Mesodermal cell (in vitro differentiated cells): ENCODE measurements at regions not wholly inside any gene's neighbourhood (a gene's known extent, or its start where the extent isn't known, plus 50 kb on each side); places are given as distances from the start of the nearest gene placed in this dataset.
"Not testable (repeated sequence)": the region's sequence is repeated elsewhere in the genome, so short reads cannot be mapped to it uniquely, and the experiment has no call there.

ENCODE experiments used
- H3K27ac ChIP-seq: 2 replicates; pipeline ENCODE4 v1.7.0; 2013; ENCODE audit warnings: mild to moderate bottlenecking, low read depth, low read length, moderate library complexity; ENCODE audit not compliant: severe bottlenecking
- H3K36me3 ChIP-seq: 2 replicates; pipeline ENCODE4 v1.7.1; 2013; ENCODE audit warnings: mild to moderate bottlenecking, low read length, moderate library complexity; ENCODE audit not compliant: control insufficient read depth, insufficient read depth
- H3K4me1 ChIP-seq: one replicate; pipeline ENCODE4 v1.7.1; 2013; ENCODE audit warnings: mild to moderate bottlenecking, low read length; ENCODE audit not compliant: insufficient read depth, control insufficient read depth, poor library complexity, severe bottlenecking
- H3K4me3 ChIP-seq: 2 replicates; pipeline ENCODE4 v1.7.0; 2013; ENCODE audit warnings: low read length, control low read depth, mild to moderate bottlenecking; ENCODE audit not compliant: insufficient read depth, poor library complexity, severe bottlenecking; ENCODE audit errors: extremely low read depth
- H3K9me3 ChIP-seq: 2 replicates; pipeline ENCODE4 v1.7.1; 2013; ENCODE audit warnings: mild to moderate bottlenecking, low read length, moderate library complexity; ENCODE audit not compliant: control insufficient read depth
- WGBS, 2 experiments: methylation state at CpG; one replicate each; pipeline ENCODE4 v1.1.5; 2013; ENCODE audit warnings: missing lambda C conversion rate in 2 of 2; ENCODE audit not compliant: insufficient coverage in 2 of 2; 5-methylcytosine and 5-hydroxymethylcytosine counted together

- no peak overlapping the region for H3K4me3 ChIP-seq
- peaks cover 2% of the 10 kb centered on the region for H3K4me1 ChIP-seq
- no peaks in the 10 kb centered on the region for H3K36me3 ChIP-seq
- WGBS, 2 experiments: 62 to 65% methylated on average over 2 to 3 of the region's 5 CpGs
- H3K27ac ChIP-seq: no peak overlapping the region
- no peaks in the 10 kb centered on the region for H3K9me3 ChIP-seq
Measured at GRCh38 chr14:37711831-37712475, 116.5 kb downstream of the TTC6 start.

GRCh38 chr14:37712476-37712860 lies 117.0 kb downstream of the TTC6 start:
- WGBS, 2 experiments: no CpG with 5 or more reads among the region's 3 CpGs
- not testable (repeated sequence) for H3K4me1 ChIP-seq, H3K27ac ChIP-seq, H3K36me3 ChIP-seq, H3K4me3 ChIP-seq, H3K9me3 ChIP-seq

GRCh38 chr14:37712976-37713431 lies 117.6 kb downstream of the TTC6 start:
- no peaks in the 10 kb centered on the region for H3K9me3 ChIP-seq
- 86 to 100% methylated on average over 1 of the region's 3 CpGs for WGBS, 2 experiments
- no peak overlapping the region for H3K27ac ChIP-seq
- H3K36me3 ChIP-seq: no peaks in the 10 kb centered on the region
- peaks cover 2% of the 10 kb centered on the region for H3K4me1 ChIP-seq
- no peak overlapping the region for H3K4me3 ChIP-seq

GRCh38 chr14:37720131-37720530 lies 124.7 kb downstream of the TTC6 start:
- Histone ChIP-seq H3K4me3 (no peak overlapping the region), H3K9me3 (no peaks in the 10 kb centered on the region), H3K36me3 (no peaks in the 10 kb centered on the region), H3K27ac (no peak overlapping the region), H3K4me1 (no peaks in the 10 kb centered on the region)
- no CpG with 5 or more reads among the region's 1 CpG for WGBS, 2 experiments

GRCh38 chr14:37721976-37722659 lies 126.7 kb downstream of the TTC6 start:
- H3K27ac ChIP-seq: no peak overlapping the region
- H3K4me1 ChIP-seq: no peaks in the 10 kb centered on the region
- no peaks in the 10 kb centered on the region for H3K36me3 ChIP-seq
- no peaks in the 10 kb centered on the region for H3K9me3 ChIP-seq
- WGBS, 2 experiments: 89% methylated on average over 1 of the region's 2 CpGs
- no peak overlapping the region for H3K4me3 ChIP-seq

GRCh38 chr14:37723515-37723914 lies 128.1 kb downstream of the TTC6 start:
- Histone ChIP-seq H3K4me1 (no peaks in the 10 kb centered on the region), H3K4me3 (no peak overlapping the region), H3K36me3 (no peaks in the 10 kb centered on the region), H3K27ac (no peak overlapping the region), H3K9me3 (no peaks in the 10 kb centered on the region)
- WGBS, 2 experiments: no CpG with 5 or more reads among the region's 4 CpGs

- Histone ChIP-seq H3K27ac (no peak overlapping the region), H3K4me3 (no peak overlapping the region), H3K9me3 (no peaks in the 10 kb centered on the region), H3K4me1 (no peaks in the 10 kb centered on the region), H3K36me3 (no peaks in the 10 kb centered on the region)
Measured at GRCh38 chr14:37726708-37727107, 131.3 kb downstream of the TTC6 start.

- Histone ChIP-seq H3K4me1 (no peaks in the 10 kb centered on the region), H3K9me3 (no peaks in the 10 kb centered on the region), H3K27ac (no peak overlapping the region), H3K36me3 (no peaks in the 10 kb centered on the region), H3K4me3 (no peak overlapping the region)
- 93 to 96% methylated on average over 2 of the region's 2 CpGs for WGBS, 2 experiments
Measured at GRCh38 chr14:37729218-37729617, 133.8 kb downstream of the TTC6 start.

GRCh38 chr14:37731094-37731493 lies 135.7 kb downstream of the TTC6 start:
- Histone ChIP-seq H3K4me1 (no peaks in the 10 kb centered on the region), H3K4me3 (no peak overlapping the region), H3K27ac (no peak overlapping the region), H3K36me3 (no peaks in the 10 kb centered on the region), H3K9me3 (no peaks in the 10 kb centered on the region)
- WGBS, 2 experiments: 76 to 90% methylated on average over 2 of the region's 4 CpGs

- no peak overlapping the region for H3K4me3 ChIP-seq
- no peaks in the 10 kb centered on the region for H3K36me3 ChIP-seq
- WGBS, 2 experiments: no CpG with 5 or more reads among the region's 2 CpGs
Measured at GRCh38 chr14:37745657-37746056, 150.2 kb downstream of the TTC6 start.

GRCh38 chr14:37746140-37746832 lies 150.9 kb downstream of the TTC6 start:
- H3K9me3 ChIP-seq: no peaks in the 10 kb centered on the region
- H3K27ac ChIP-seq: no peak overlapping the region
- H3K4me1 ChIP-seq: no peaks in the 10 kb centered on the region
- 81 to 88% methylated on average over 1 of the region's 1 CpG for WGBS, 2 experiments
- H3K36me3 ChIP-seq: no peaks in the 10 kb centered on the region
- no peak overlapping the region for H3K4me3 ChIP-seq

More at GRCh38 chr14:37745657-37746056, 150.2 kb downstream of the TTC6 start:
- no peaks in the 10 kb centered on the region for H3K4me1 ChIP-seq
- no peak overlapping the region for H3K27ac ChIP-seq
- H3K9me3 ChIP-seq: no peaks in the 10 kb centered on the region
